Esophagus muscularis mucosa (tissue), 4 donors: ENCODE measurements at regions not wholly inside any gene's neighbourhood (a gene's known extent, or its start where the extent isn't known, plus 50 kb on each side); places are given as distances from the start of the nearest gene placed in this dataset.

Experiments
- DNase-seq: peaks from one replicate; pipeline ENCODE4 v3.0.0-alpha.2; 2017; ENCODE audit errors: extremely low spot score
- H3K27ac ChIP-seq, 4 donors: fragments of 200-600 bp; sonication (generic); replicated peaks in 1 of 4; 1 replicate in 3 of 4; 2 replicates in 1 of 4; pipeline ENCODE4 v1.5.1; 2016 to 2019; ENCODE audit warnings: mild to moderate bottlenecking in 1 of 4
- H3K27me3 ChIP-seq, 4 donors: fragments of 200-600 bp; sonication (generic); one replicate each; pipeline versions ENCODE4 v1.5.1 to v1.6.0; 2016 to 2019
- H3K36me3 ChIP-seq, 4 donors: fragments of 200-600 bp; sonication (generic); one replicate each; pipeline ENCODE4 v1.5.1; 2016 to 2019
- H3K4me1 ChIP-seq, 4 donors: fragments of 200-600 bp; sonication (generic); one replicate each; pipeline ENCODE4 v1.5.1; 2016 to 2019
- H3K4me3 ChIP-seq, 4 donors: fragments of 200-600 bp; sonication (generic); 1 replicate in 2 of 4; 2 replicates in 2 of 4; pipeline ENCODE4 v1.5.1; 2016 to 2019; ENCODE audit warnings: mild to moderate bottlenecking in 4 of 4, moderate library complexity in 1 of 4
- H3K9me3 ChIP-seq, 4 donors: fragments of 200-600 bp; sonication (generic); 1 replicate in 3 of 4; 2 replicates in 1 of 4; pipeline ENCODE4 v1.5.1; 2016 to 2019
- EP300 ChIP-seq: sonication (generic); formaldehyde crosslinking; IDR thresholded peaks from one replicate; pipeline ENCODE4 v1.6.1; 2017; ENCODE audit warnings: antibody characterized with exemption
- POLR2A ChIP-seq: fragments of 450-650 bp; IDR thresholded peaks from one replicate; pipeline ENCODE4 v1.6.1; 2017; ENCODE audit warnings: antibody characterized with exemption, moderate library complexity, mild to moderate bottlenecking, low read depth
- POLR2AphosphoS5 ChIP-seq, 2 donors: sonication (generic); formaldehyde crosslinking; IDR thresholded peaks; one replicate each; pipeline ENCODE4 v1.6.1; 2017; ENCODE audit warnings: antibody characterized with exemption in 2 of 2
- WGBS: methylation state at CpG from one replicate; pipeline ENCODE4 v1.1.5; 2018; 5-methylcytosine and 5-hydroxymethylcytosine counted together
- intact Hi-C: fragments of 100-400 bp; cut with DNase I; formaldehyde crosslinking; loops from one replicate; pipeline ENCODE4 v1.15.1; 2023
- TF ChIP-seq, protein P1 (sequence below), 3 experiments: fragments of 200-600 bp in 2 of 3; fragments of 450-650 bp in 1 of 3; sonication (generic) in 2 of 3; IDR thresholded peaks; one replicate each; pipeline ENCODE4 v1.5.1; 2017 to 2019; ENCODE audit warnings: antibody characterized with exemption in 3 of 3, mild to moderate bottlenecking in 2 of 3, moderate library complexity in 1 of 3

DNA sequence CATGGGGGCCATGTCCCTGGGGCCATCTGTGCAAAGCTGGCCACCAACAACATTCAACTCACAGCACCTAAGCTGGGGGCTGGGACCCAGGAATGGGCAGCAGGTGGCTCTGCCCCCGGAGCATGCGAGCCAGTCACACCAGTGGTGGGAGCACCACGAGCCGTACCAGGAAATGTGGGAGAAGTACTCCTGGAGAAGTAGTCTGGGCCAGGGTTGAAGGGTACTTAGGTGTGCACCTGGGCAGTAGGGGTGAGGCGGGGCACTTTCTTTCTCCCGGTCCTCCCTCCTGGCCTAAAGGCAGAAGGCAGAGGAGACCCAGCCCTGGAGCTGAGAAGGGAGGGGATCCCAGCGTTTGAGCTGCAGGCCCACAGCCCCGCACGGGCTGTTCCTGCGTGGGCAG lies 94.2 kb downstream of the PLXNA1 start:
- Histone ChIP-seq H3K9me3 (no peaks in the 10 kb centered on the region), H3K4me3 (no peak overlapping the region), H3K4me1 (peaks cover 0 to 13% (median 5%) of the 10 kb centered on the region in 4 donors), H3K27ac (no peak overlapping the region), H3K36me3 (no peaks in the 10 kb centered on the region), H3K27me3 (no peaks in the 10 kb centered on the region)
- 95% methylated on average over 10 of the region's 10 CpGs for WGBS
- DNase-seq = no peak
- TF ChIP-seq EP300 (no peak), POLR2AphosphoS5 (IDR thresholded peaks at IDR 0.05) (no peak), POLR2A (no peak)
- TF ChIP-seq, protein P1, sequence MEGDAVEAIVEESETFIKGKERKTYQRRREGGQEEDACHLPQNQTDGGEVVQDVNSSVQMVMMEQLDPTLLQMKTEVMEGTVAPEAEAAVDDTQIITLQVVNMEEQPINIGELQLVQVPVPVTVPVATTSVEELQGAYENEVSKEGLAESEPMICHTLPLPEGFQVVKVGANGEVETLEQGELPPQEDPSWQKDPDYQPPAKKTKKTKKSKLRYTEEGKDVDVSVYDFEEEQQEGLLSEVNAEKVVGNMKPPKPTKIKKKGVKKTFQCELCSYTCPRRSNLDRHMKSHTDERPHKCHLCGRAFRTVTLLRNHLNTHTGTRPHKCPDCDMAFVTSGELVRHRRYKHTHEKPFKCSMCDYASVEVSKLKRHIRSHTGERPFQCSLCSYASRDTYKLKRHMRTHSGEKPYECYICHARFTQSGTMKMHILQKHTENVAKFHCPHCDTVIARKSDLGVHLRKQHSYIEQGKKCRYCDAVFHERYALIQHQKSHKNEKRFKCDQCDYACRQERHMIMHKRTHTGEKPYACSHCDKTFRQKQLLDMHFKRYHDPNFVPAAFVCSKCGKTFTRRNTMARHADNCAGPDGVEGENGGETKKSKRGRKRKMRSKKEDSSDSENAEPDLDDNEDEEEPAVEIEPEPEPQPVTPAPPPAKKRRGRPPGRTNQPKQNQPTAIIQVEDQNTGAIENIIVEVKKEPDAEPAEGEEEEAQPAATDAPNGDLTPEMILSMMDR (IDR thresholded peaks at IDR 0.05) = no peak
- intact Hi-C loops = no loop called here

DNA sequence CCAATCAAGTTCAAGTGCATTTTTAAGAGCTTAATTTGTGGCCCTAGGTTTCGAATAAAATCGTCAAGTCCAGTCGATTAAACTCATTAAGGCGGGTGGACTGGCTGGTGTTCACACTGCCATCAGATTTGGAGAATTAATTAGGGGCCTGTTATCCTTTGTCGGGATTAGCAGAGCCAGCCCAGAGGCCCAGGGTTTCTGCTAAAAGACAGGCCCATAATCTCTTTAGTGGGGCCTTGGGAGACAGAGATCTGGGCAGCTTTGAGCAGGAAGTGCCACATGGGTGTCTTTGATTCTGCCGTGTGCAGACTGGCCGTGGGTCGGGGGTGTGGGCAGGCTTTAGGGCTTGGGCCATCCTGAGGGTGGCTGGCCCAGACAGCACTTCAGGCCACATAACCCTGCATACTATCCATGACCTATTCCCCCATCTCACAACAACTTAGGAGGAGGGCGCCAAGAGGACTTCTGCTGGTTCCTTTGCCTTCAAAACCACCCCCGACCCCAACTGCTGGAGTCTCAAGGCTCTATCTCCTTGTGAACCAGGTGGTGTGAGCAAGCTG lies 94.7 kb downstream of the PLXNA1 start:
- no peak for DNase-seq
- Histone ChIP-seq H3K4me3 (no peak overlapping the region), H3K4me1 (peaks cover 0 to 13% (median 5%) of the 10 kb centered on the region in 4 donors), H3K9me3 (no peaks in the 10 kb centered on the region), H3K27ac (no peak overlapping the region), H3K27me3 (no peaks in the 10 kb centered on the region), H3K36me3 (no peaks in the 10 kb centered on the region)
- intact Hi-C loops = no loop called here
- TF ChIP-seq POLR2A = no peak
- TF ChIP-seq, protein P1 (IDR thresholded peaks at IDR 0.05) = no peak
- TF ChIP-seq POLR2AphosphoS5 (IDR thresholded peaks at IDR 0.05) = no peak
- no peak for TF ChIP-seq EP300
- whole genome bisulfite sequencing = 92% methylated on average over 7 of the region's 10 CpGs

DNA sequence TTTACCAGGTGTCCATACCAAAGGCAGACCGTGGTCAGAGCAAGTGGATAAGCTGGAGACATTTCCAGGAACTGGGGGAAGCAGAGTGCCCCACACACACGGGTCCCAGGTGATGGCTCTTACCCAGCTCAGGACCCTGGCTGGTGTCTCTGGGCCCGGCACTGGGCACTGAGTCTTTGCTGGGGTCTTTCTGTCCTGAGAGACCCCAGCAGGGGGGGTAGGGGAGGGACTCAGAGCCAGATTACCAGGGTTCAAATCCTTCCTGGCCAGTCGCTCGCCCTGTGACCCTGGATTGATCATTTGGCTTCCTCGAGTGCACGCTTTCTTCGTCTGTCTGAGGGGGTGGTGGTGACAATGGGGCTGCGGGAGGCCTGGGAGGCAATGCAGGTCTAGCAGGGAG lies 95.7 kb downstream of the PLXNA1 start:
- Histone ChIP-seq H3K9me3 (no peaks in the 10 kb centered on the region), H3K4me1 (peaks cover 0 to 2% (median 1%) of the 10 kb centered on the region in 4 donors), H3K27ac (no peak overlapping the region), H3K27me3 (no peaks in the 10 kb centered on the region), H3K36me3 (no peaks in the 10 kb centered on the region), H3K4me3 (no peak overlapping the region)
- TF ChIP-seq EP300 (no peak), POLR2A (no peak), POLR2AphosphoS5 (IDR thresholded peaks at IDR 0.05) (no peak)
- TF ChIP-seq, protein P1 (IDR thresholded peaks at IDR 0.05) = no peak
- intact Hi-C loops = no loop called here
- WGBS = 88% methylated on average over 5 of the region's 9 CpGs
- no peak for DNase-seq

DNA sequence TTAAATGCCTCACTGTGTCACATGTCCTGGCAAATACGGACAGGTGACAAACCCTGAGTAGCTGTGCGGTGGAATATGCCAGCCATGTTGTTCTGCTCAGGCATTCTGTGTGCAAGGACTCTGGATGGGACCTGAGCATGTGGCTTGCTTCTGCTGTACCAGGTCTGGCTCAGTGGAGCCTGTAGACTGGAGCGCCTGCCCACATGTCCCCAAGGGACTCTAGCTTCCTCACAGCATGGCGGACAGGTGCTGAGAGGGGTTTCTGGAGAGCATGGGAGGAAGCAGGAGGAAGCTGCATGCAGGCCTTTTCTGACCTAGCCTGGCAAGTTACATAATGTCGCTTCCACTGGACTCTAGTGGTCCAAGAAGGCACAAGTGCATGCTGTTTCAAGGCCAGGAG lies 96.3 kb downstream of the PLXNA1 start:
- TF ChIP-seq, protein P1 (IDR thresholded peaks at IDR 0.05) = no peak
- TF ChIP-seq EP300 = no peak
- no peak for TF ChIP-seq POLR2A
- TF ChIP-seq POLR2AphosphoS5 (IDR thresholded peaks at IDR 0.05) = no peak
- H3K9me3 ChIP-seq = no peaks in the 10 kb centered on the region
- H3K27me3 ChIP-seq = no peaks in the 10 kb centered on the region
- intact Hi-C loops = no loop called here
- H3K36me3 ChIP-seq = no peaks in the 10 kb centered on the region
- no peak overlapping the region for H3K27ac ChIP-seq
- H3K4me3 ChIP-seq = no peak overlapping the region
- DNase-seq = no peak
- WGBS = 93% methylated on average over 5 of the region's 5 CpGs
- H3K4me1 ChIP-seq = no peaks in the 10 kb centered on the region
